CD14-positive monocyte (primary cell): ENCODE measurements at regions not wholly inside any gene's neighbourhood (a gene's known extent, or its start where the extent isn't known, plus 50 kb on each side); places are given as distances from the start of the nearest gene placed in this dataset.
"Not testable (repeated sequence)": the region's sequence is repeated elsewhere in the genome, so short reads cannot be mapped to it uniquely, and the experiment has no call there.

Experiments used
- DNase-seq, 3 donors: peaks; one replicate each; pipeline ENCODE4 v3.0.0-alpha.2; 2011 to 2022
- H2AFZ ChIP-seq: 2 replicates; pipeline ENCODE4 v1.6.0; 2012; ENCODE audit warnings: mild to moderate bottlenecking, low read depth, low read length, inconsistent platforms; ENCODE audit not compliant: insufficient read depth, poor library complexity, severe bottlenecking
- H3K27ac ChIP-seq, 2 donors: 1 replicate in 1 of 2; 2 replicates in 1 of 2; pipeline ENCODE4 v1.5.1; 2012 to 2013; ENCODE audit warnings: low read length in 2 of 2, control low read depth in 1 of 2, inconsistent platforms in 1 of 2, low read depth in 1 of 2, mild to moderate bottlenecking in 1 of 2
- H3K27me3 ChIP-seq, 2 donors: one replicate each; pipeline versions ENCODE4 v1.6.0 to v1.6.1; 2011 to 2013; ENCODE audit warnings: low read length in 2 of 2; ENCODE audit not compliant: control insufficient read depth in 2 of 2, insufficient read depth in 2 of 2
- H3K36me3 ChIP-seq, 2 donors: replicated peaks in 1 of 2; 1 replicate in 1 of 2; 2 replicates in 1 of 2; pipeline versions ENCODE4 v1.5.1 to v1.6.1; 2012 to 2013; ENCODE audit warnings: low read length in 2 of 2, control low read depth in 1 of 2, inconsistent platforms in 1 of 2, mild to moderate bottlenecking in 1 of 2; ENCODE audit not compliant: insufficient read depth in 2 of 2, control insufficient read depth in 1 of 2
- H3K4me1 ChIP-seq, 2 donors: 1 replicate in 1 of 2; 2 replicates in 1 of 2; pipeline versions ENCODE4 v1.5.1 to v1.6.1; 2012 to 2013; ENCODE audit warnings: low read length in 2 of 2, control low read depth in 1 of 2, inconsistent platforms in 1 of 2, mild to moderate bottlenecking in 1 of 2, moderate library complexity in 1 of 2; ENCODE audit not compliant: insufficient read depth in 2 of 2, control insufficient read depth in 1 of 2
- H3K4me2 ChIP-seq: replicated peaks from 2 replicates; pipeline ENCODE3; 2012; ENCODE audit warnings: low read length, moderate library complexity, mild to moderate bottlenecking; ENCODE audit not compliant: poor library complexity, severe bottlenecking; ENCODE audit errors: extremely low read depth
- H3K4me3 ChIP-seq, 3 experiments: fragments of 200-600 bp in 1 of 3; sonication (generic) in 1 of 3; replicated peaks in 1 of 3; 1 replicate in 2 of 3; 2 replicates in 1 of 3; pipeline ENCODE4 v1.5.1; 2011 to 2013; ENCODE audit warnings: low read length in 3 of 3, mild to moderate bottlenecking in 3 of 3, control low read depth in 2 of 3, low read depth in 2 of 3, inconsistent platforms in 1 of 3, moderate library complexity in 1 of 3
- H3K79me2 ChIP-seq: 2 replicates; pipeline ENCODE4 v1.6.0; 2012; ENCODE audit warnings: mild to moderate bottlenecking, control low read depth, inconsistent platforms, low read length, moderate library complexity; ENCODE audit not compliant: insufficient read depth
- H3K9ac ChIP-seq: 2 replicates; pipeline ENCODE4 v1.6.0; 2017; ENCODE audit warnings: low read length, mild to moderate bottlenecking; ENCODE audit not compliant: insufficient read depth, poor library complexity, severe bottlenecking
- H3K9me3 ChIP-seq, 2 donors: replicated peaks in 1 of 2; 1 replicate in 1 of 2; 2 replicates in 1 of 2; pipeline versions ENCODE4 v1.5.1 to v1.6.1; 2012 to 2013; ENCODE audit warnings: low read length in 2 of 2, control low read depth in 1 of 2; ENCODE audit not compliant: control insufficient read depth in 1 of 2, insufficient read depth in 1 of 2
- H4K20me1 ChIP-seq: 2 replicates; pipeline ENCODE4 v1.6.0; 2012; ENCODE audit warnings: mild to moderate bottlenecking, low read length, control low read depth, moderate library complexity; ENCODE audit not compliant: insufficient read depth
- H3K27ac Mint-ChIP-seq, 7 donors: one replicate each; pipeline ENCODE4 v1.8.0; 2020; ENCODE audit warnings: mild to moderate bottlenecking in 7 of 7, mixed read lengths in 7 of 7, moderate library complexity in 6 of 7, inconsistent platforms in 2 of 7
- H3K27me3 Mint-ChIP-seq, 3 donors: one replicate each; pipeline ENCODE4 v1.8.0; 2021 to 2022; ENCODE audit warnings: low read depth in 3 of 3, mild to moderate bottlenecking in 3 of 3, mixed read lengths in 3 of 3, moderate library complexity in 3 of 3, inconsistent platforms in 1 of 3
- H3K36me3 Mint-ChIP-seq, 2 donors: one replicate each; pipeline ENCODE4 v1.8.0; 2020; ENCODE audit warnings: mixed read lengths in 2 of 2, inconsistent platforms in 1 of 2, mild to moderate bottlenecking in 1 of 2
- H3K4me1 Mint-ChIP-seq: one replicate; pipeline ENCODE4 v1.8.0; 2020; ENCODE audit warnings: mild to moderate bottlenecking, mixed read lengths
- H3K4me3 Mint-ChIP-seq, 2 donors: one replicate each; pipeline ENCODE4 v1.8.0; 2020; ENCODE audit warnings: mild to moderate bottlenecking in 2 of 2, mixed read lengths in 2 of 2, moderate library complexity in 1 of 2
- H3K9me3 Mint-ChIP-seq, 7 donors: one replicate each; pipeline ENCODE4 v1.8.0; 2020 to 2022; ENCODE audit warnings: mixed read lengths in 7 of 7, mild to moderate bottlenecking in 6 of 7, moderate library complexity in 6 of 7, inconsistent platforms in 2 of 7
- CTCF ChIP-seq: fragments of 200-600 bp; IDR thresholded peaks from one replicate; pipeline ENCODE4 v1.8.0; 2022; ENCODE audit warnings: antibody characterized with exemption, mild to moderate bottlenecking
- WGBS: methylation state at CpG from one replicate; pipeline ENCODE4 v1.1.5; 2013; ENCODE audit warnings: missing lambda C conversion rate; ENCODE audit not compliant: insufficient coverage; 5-methylcytosine and 5-hydroxymethylcytosine counted together
- intact Hi-C, 2 donors: fragments of 100-400 bp; cut with micrococcal nuclease; formaldehyde crosslinking; loops; one replicate each; pipeline versions ENCODE4 v1.15.0 to v1.15.1; 2023

DNA sequence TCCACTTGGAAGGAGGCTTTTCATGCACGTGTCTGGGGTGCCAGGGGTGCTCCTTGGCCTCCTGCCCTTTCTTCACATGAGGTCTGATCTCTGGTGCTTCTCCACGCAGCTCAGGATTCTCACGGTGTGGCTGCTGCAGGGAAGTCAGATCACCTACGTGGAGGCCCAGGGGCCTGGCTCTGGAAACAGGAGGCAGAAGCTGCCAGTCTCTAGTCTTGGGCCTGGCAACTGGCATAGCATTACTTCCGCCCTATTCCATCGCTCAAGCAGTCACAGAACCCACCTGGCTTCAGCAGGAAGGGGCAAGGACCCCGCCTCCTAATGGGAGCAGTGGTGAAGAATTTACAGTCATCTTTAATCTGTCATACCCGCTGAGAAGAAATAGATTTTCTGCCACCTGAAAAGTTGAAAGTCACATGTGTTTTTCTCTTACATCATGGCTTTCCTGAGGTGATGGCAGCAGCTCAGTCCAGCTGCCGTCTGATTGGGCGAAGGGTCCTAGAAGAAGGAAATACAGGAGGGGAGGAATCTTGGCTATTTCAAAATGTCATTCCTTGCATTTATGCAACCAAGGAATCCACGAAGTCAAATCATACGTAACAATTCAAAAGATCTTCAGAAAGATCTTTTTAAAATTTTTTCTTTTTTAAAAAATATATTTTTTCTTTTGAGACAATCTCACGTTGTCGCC lies 50.1 kb upstream of the DKK3 start:
- Histone ChIP-seq H3K27ac (no peak overlapping the region), H3K36me3 (no peaks in the 10 kb centered on the region), H3K9me3 (peaks cover 8 to 10% of the 10 kb centered on the region in 2 donors), H4K20me1 (no peaks in the 10 kb centered on the region), H2AFZ (no peak overlapping the region), H3K9ac (no peak overlapping the region), H3K4me1 (no peaks in the 10 kb centered on the region), H3K27me3 (no peaks in the 10 kb centered on the region), H3K4me3 (no peak overlapping the region), H3K4me2 (no peak overlapping the region), H3K79me2 (no peaks in the 10 kb centered on the region)
- intact Hi-C loops = no loop called here
- Mint-ChIP-seq H3K27me3 (peaks cover 0 to 3% (median 0%) of the 10 kb centered on the region in 3 donors), H3K9me3 (peaks cover 4 to 13% (median 12%) of the 10 kb centered on the region in 7 donors), H3K4me3 (no peak overlapping the region), H3K27ac (peak overlapping the region in 1 of 7 donors; percentile 4), H3K36me3 (peaks cover 0 to 4% of the 10 kb centered on the region in 2 donors), H3K4me1 (peaks cover 3% of the 10 kb centered on the region)
- DNase-seq = no peak
- 94% methylated on average over 6 of the region's 14 CpGs for WGBS
- no peak for TF ChIP-seq CTCF

GRCh38 chr11:12059144-12059543 lies 50.7 kb upstream of the DKK3 start:
- H3K9me3 ChIP-seq, H3K4me1 ChIP-seq, H3K4me3 ChIP-seq, H3K27ac Mint-ChIP-seq, H3K27me3 ChIP-seq, H3K36me3 ChIP-seq, H3K9ac ChIP-seq, DNase-seq, H3K27me3 Mint-ChIP-seq, intact Hi-C loops, H3K4me3 Mint-ChIP-seq, H3K27ac ChIP-seq, H3K79me2 ChIP-seq, H2AFZ ChIP-seq, H3K4me1 Mint-ChIP-seq, H3K36me3 Mint-ChIP-seq, H3K4me2 ChIP-seq, H4K20me1 ChIP-seq: not testable (repeated sequence)
- H3K9me3 Mint-ChIP-seq = peaks cover 4 to 13% (median 12%) of the 10 kb centered on the region in 7 donors
- no CpG with 5 or more reads among the region's 3 CpGs for WGBS
